GM23338 (cell line): ENCODE measurements at regions not wholly inside any gene's neighbourhood (a gene's known extent, or its start where the extent isn't known, plus 50 kb on each side); places are given as distances from the start of the nearest gene placed in this dataset.
"Not testable (repeated sequence)": the region's sequence is repeated elsewhere in the genome, so short reads cannot be mapped to it uniquely, and the experiment has no call there.

Experiments
- CREB1 ChIP-seq: fragments of 250-450 bp; sonication (Bioruptor Pico); IDR thresholded peaks from 2 replicates; pipeline ENCODE4 v1.5.0; 2020; ENCODE audit warnings: low read depth, mild to moderate bottlenecking, moderate library complexity
- CTCF ChIP-seq, 2 experiments: fragments of 200-600 bp in 1 of 2; sonication (generic) in 1 of 2; conservative IDR thresholded peaks; 2 replicates each; pipeline versions ENCODE4 v1.5.1 to v1.6.1; 2016 to 2017; ENCODE audit warnings: antibody characterized with exemption in 2 of 2, low read depth in 2 of 2, mild to moderate bottlenecking in 2 of 2, moderate library complexity in 1 of 2
- EZH2 ChIP-seq: fragments of 200-600 bp; sonication (generic); IDR thresholded peaks from one replicate; pipeline ENCODE4 v1.8.0; 2017; ENCODE audit warnings: antibody characterized with exemption, mild to moderate bottlenecking, low read depth; ENCODE audit not compliant: unreplicated experiment
- EZH2phosphoT487 ChIP-seq: fragments of 200-600 bp; sonication (generic); IDR thresholded peaks from one replicate; pipeline ENCODE4 v1.8.1; 2018; ENCODE audit warnings: antibody characterized with exemption; ENCODE audit not compliant: unreplicated experiment
- POLR2AphosphoS5 ChIP-seq: IDR thresholded peaks from 2 replicates; pipeline ENCODE4 v1.6.1; 2016; ENCODE audit warnings: antibody characterized with exemption, low read depth
- REST ChIP-seq: IDR thresholded peaks from one replicate; pipeline ENCODE4 v1.6.1; 2018; ENCODE audit warnings: antibody characterized with exemption; ENCODE audit not compliant: unreplicated experiment

DNA sequence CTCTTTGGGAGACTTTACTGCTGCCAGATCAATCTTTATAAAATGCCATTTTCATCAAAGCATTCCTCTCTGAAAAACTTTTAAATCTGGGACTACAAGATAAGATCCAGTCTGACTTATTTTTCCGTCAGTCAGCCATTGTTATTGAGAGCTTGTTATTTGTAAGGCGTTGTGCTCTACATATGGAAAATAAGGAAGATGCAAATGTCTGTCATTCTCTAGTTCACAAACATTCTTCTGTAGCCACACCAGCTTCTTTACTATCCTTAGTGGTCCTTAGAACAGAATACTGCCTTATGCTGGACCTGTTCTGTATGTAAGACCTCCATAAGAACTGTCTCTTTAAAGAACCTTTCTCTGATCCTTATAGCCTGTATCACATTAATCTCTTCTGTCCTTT, 120.3 kb upstream of the NBPF19 start:
- TF ChIP-seq REST; CTCF (conservative IDR thresholded peaks at IDR 0.05; ENCODE audit: low read depth in 2 of 2); POLR2AphosphoS5; EZH2; EZH2phosphoT487; CREB1: not testable (repeated sequence)
